Heart left ventricle (tissue), 16 donors: ENCODE measurements at regions not wholly inside any gene's neighbourhood (a gene's known extent, or its start where the extent isn't known, plus 50 kb on each side); places are given as distances from the start of the nearest gene placed in this dataset.

Experiments
- ATAC-seq, 4 donors: fragments of 200-7000 bp; cut with Tn5 transposase; one replicate each; pipeline ENCODE4 v1.9.1; 2020 to 2022; ENCODE audit warnings: moderate library complexity in 4 of 4, mild to moderate bottlenecking in 3 of 4, moderate number of reproducible peaks in 1 of 4
- DNase-seq, 5 donors: peaks; one replicate each; pipeline ENCODE4 v3.0.0-alpha.2; 2020
- H3K27ac ChIP-seq, 12 donors: fragments of 200-600 bp; sonication (generic) in 4 of 12; one replicate each; pipeline versions ENCODE4 v1.5.0 to v1.8.0; 2016 to 2022; ENCODE audit warnings: mild to moderate bottlenecking in 2 of 12
- H3K27me3 ChIP-seq, 9 donors: fragments of 200-600 bp; sonication (generic) in 2 of 9; one replicate each; pipeline versions ENCODE4 v1.5.1 to v1.8.0; 2016 to 2022; ENCODE audit warnings: mild to moderate bottlenecking in 3 of 9
- H3K36me3 ChIP-seq, 9 donors: fragments of 200-600 bp; sonication (generic) in 2 of 9; one replicate each; pipeline versions ENCODE4 v1.5.0 to v1.8.0; 2018 to 2022; ENCODE audit warnings: mild to moderate bottlenecking in 2 of 9
- H3K4me1 ChIP-seq, 12 donors: fragments of 200-600 bp; sonication (generic) in 4 of 12; one replicate each; pipeline versions ENCODE4 v1.5.0 to v1.8.0; 2016 to 2022; ENCODE audit warnings: mild to moderate bottlenecking in 3 of 12
- H3K4me3 ChIP-seq, 12 donors: fragments of 200-600 bp; sonication (generic) in 4 of 12; one replicate each; pipeline versions ENCODE4 v1.5.0 to v1.8.0; 2017 to 2022; ENCODE audit warnings: mild to moderate bottlenecking in 9 of 12, moderate library complexity in 4 of 12
- H3K9me3 ChIP-seq, 12 donors: fragments of 200-600 bp; sonication (generic) in 4 of 12; one replicate each; pipeline versions ENCODE4 v1.5.0 to v1.8.0; 2016 to 2022; ENCODE audit warnings: mild to moderate bottlenecking in 1 of 12
- CTCF ChIP-seq, 12 donors: fragments of 200-600 bp; sonication (generic) in 4 of 12; IDR thresholded peaks; one replicate each; pipeline versions ENCODE4 v1.5.0 to v1.8.0; 2018 to 2022; ENCODE audit warnings: antibody characterized with exemption in 12 of 12, mild to moderate bottlenecking in 5 of 12
- POLR2A ChIP-seq, 2 donors: fragments of 450-650 bp; IDR thresholded peaks; one replicate each; pipeline ENCODE4 v1.6.1; 2017; ENCODE audit warnings: antibody characterized with exemption in 2 of 2, mild to moderate bottlenecking in 2 of 2, moderate library complexity in 2 of 2
- WGBS, 4 donors: extraction: QIAGEN DNeasy Blood & Tissue Kit in 2 of 4; methylation state at CpG; one replicate each; pipeline versions ENCODE4 v1.1.5 to v1.1.7; 2013 to 2018; 5-methylcytosine and 5-hydroxymethylcytosine counted together
- intact Hi-C, 10 donors: fragments of 100-400 bp; cut with DNase I; formaldehyde crosslinking; loops; one replicate each; pipeline versions ENCODE4 v1.11.1 to v1.14.2; 2022
- donor health status: ischemic (EF 13 %, LVEDD 7.1; RV severe dilation, severe dysfunction).
- donor health status: healthy with polysubstance abuse.
- donor health status: DM: no; HTN: yes; CAD: no.
- donor health status: DM: no; HTN: no; CAD: no.
- donor health status: ischemic (EF 25% LVEDD 6.9; RV normal size, moderate dysfunction).
- donor health status: ischemic (EF 25% LVEDD 5.7; RV mildly dilated, moderate dysfunction).
- donor health status: healthy.
- donor health status: DM: yes; HTN: yes; CAD: no.
- donor health status: ischemic (EF 35%, LVEDD 5.7; RV mildly dilated, moderate dysfunction).
- donor health status: nonischemic (EF 11% LVEDD 7.7; RV severe dilation, severe dysfunction).
- donor health status: DM: yes; HTN: yes; CAD: no.
- donor health status: PGD.
- donor health status: ischemic (EF 29% LVEDD 5.4; RV normal size, mild dysfunction).
- donor health status: nonischemic (EF 23%, LVEDD 6.1; RV moderate dilation, normal function).

- H3K36me3 ChIP-seq, result no peaks in the 10 kb centered on the region
- TF ChIP-seq CTCF (IDR thresholded peaks at IDR 0.05), result no peak
- TF ChIP-seq POLR2A (IDR thresholded peaks at IDR 0.05), result no peak
- no peaks in the 10 kb centered on the region for H3K27me3 ChIP-seq
- ATAC-seq (peak in 2 of 4 donors; percentile 31 to 47), DNase-seq (no peak)
- intact Hi-C loops, result no loop called here
- H3K27ac ChIP-seq, result no peak overlapping the region
- H3K4me3 ChIP-seq, result no peak overlapping the region
- peaks cover 0 to 3% (median 0%) of the 10 kb centered on the region in 12 donors for H3K9me3 ChIP-seq
- WGBS, 4 donors, result 83 to 85% (median 84%) methylated on average over 4 of the region's 4 CpGs
- peaks cover 0 to 13% (median 0%) of the 10 kb centered on the region in 12 donors for H3K4me1 ChIP-seq
These were observed 394.0 kb upstream of the KLF4 start for GRCh38 chr9:107883496-107884124.

GRCh38 chr9:107881626-107882300 lies 392.2 kb upstream of the KLF4 start:
- no peak overlapping the region for H3K4me3 ChIP-seq
- intact Hi-C loops, result no loop called here
- WGBS, 4 donors, result 56 to 85% (median 71%) methylated on average over 2 of the region's 2 CpGs
- H3K27ac ChIP-seq, result no peak overlapping the region
- no peaks in the 10 kb centered on the region for H3K27me3 ChIP-seq
- no peaks in the 10 kb centered on the region for H3K36me3 ChIP-seq
- ATAC-seq, result no peak
- TF ChIP-seq POLR2A (IDR thresholded peaks at IDR 0.05), result no peak
- no peak for TF ChIP-seq CTCF (IDR thresholded peaks at IDR 0.05)
- peaks cover 0 to 13% (median 0%) of the 10 kb centered on the region in 12 donors for H3K4me1 ChIP-seq
- peaks cover 0 to 3% (median 0%) of the 10 kb centered on the region in 12 donors for H3K9me3 ChIP-seq
- no peak for DNase-seq

- intact Hi-C loops, result no loop called here
- Histone ChIP-seq H3K27me3 (no peaks in the 10 kb centered on the region), H3K9me3 (peaks cover 0 to 3% (median 0%) of the 10 kb centered on the region in 12 donors), H3K36me3 (no peaks in the 10 kb centered on the region), H3K4me3 (no peak overlapping the region), H3K4me1 (peaks cover 0 to 25% (median 0%) of the 10 kb centered on the region in 12 donors), H3K27ac (no peak overlapping the region)
- WGBS, 4 donors, result 93 to 98% (median 95%) methylated on average over 2 of the region's 2 CpGs
- ATAC-seq (no peak), DNase-seq (no peak)
- TF ChIP-seq CTCF (IDR thresholded peaks at IDR 0.05), result no peak
- no peak for TF ChIP-seq POLR2A (IDR thresholded peaks at IDR 0.05)
These were observed 388.9 kb upstream of the KLF4 start for GRCh38 chr9:107878462-107878861.

GRCh38 chr9:107875571-107875980 lies 386.0 kb upstream of the KLF4 start:
- TF ChIP-seq POLR2A (IDR thresholded peaks at IDR 0.05) (no peak), CTCF (IDR thresholded peaks at IDR 0.05) (no peak)
- peaks cover 0 to 22% (median 0%) of the 10 kb centered on the region in 12 donors for H3K4me1 ChIP-seq
- no peaks in the 10 kb centered on the region for H3K27me3 ChIP-seq
- intact Hi-C loops, result no loop called here
- WGBS, 4 donors, result 63 to 81% (median 75%) methylated on average over 9 of the region's 9 CpGs
- DNase-seq (no peak), ATAC-seq (peak in 1 of 4 donors; percentile 34)
- H3K27ac ChIP-seq, result no peak overlapping the region
- no peaks in the 10 kb centered on the region for H3K36me3 ChIP-seq
- no peak overlapping the region for H3K4me3 ChIP-seq
- H3K9me3 ChIP-seq, result no peaks in the 10 kb centered on the region
